ENCODE measurements at regions not wholly inside any gene's neighbourhood (a gene's known extent, or its start where the extent isn't known, plus 50 kb on each side); places are given as distances from the start of the nearest gene placed in this dataset.

- TF ChIP-seq TAF1 (IDR thresholded peaks at IDR 0.05; ENCODE audit: borderline replicate concordance, insufficient read depth, low read length) (no peak), POLR2AphosphoS5 (IDR thresholded peaks at IDR 0.05; ENCODE audit: low read depth, low read length) (no peak), REST (IDR thresholded peaks at IDR 0.05; ENCODE audit: insufficient read depth in 1 of 2, low read depth in 2 of 2, low read length in 2 of 2) (no peak), SIN3A (IDR thresholded peaks at IDR 0.05; ENCODE audit: borderline replicate concordance, insufficient read depth, low read length) (no peak), FOXP2 (optimal IDR thresholded peaks at IDR 0.05; ENCODE audit: borderline replicate concordance, extremely low read depth, extremely low read length, insufficient read depth) (no peak)
Observed at GRCh38 chr16:62288990-62289629, 252.9 kb upstream of the CDH8 start.

All from PFSK-1 (cell line).